HL-60 (cell line): ENCODE measurements at regions not wholly inside any gene's neighbourhood (a gene's known extent, or its start where the extent isn't known, plus 50 kb on each side); places are given as distances from the start of the nearest gene placed in this dataset.

ENCODE experiments used
- CTCF ChIP-seq: IDR thresholded peaks from one replicate; pipeline ENCODE4 v1.5.1; 2011; ENCODE audit warnings: low read length, control low read depth, inconsistent platforms; ENCODE audit not compliant: insufficient read depth
- GABPA ChIP-seq: IDR thresholded peaks from 2 replicates; pipeline ENCODE4 v1.6.1; 2012; ENCODE audit warnings: low read depth
- POLR2AphosphoS5 ChIP-seq: IDR thresholded peaks from 2 replicates; pipeline ENCODE4 v1.6.1; 2012; ENCODE audit warnings: low read depth
- TF ChIP-seq, protein P1 (sequence below): IDR thresholded peaks from 2 replicates; pipeline ENCODE4 v1.6.1; 2012; ENCODE audit warnings: low read depth; ENCODE audit not compliant: insufficient replicate concordance

GRCh38 chr6:163694072-163694471 is 279.6 kb downstream of the QKI start:
- TF ChIP-seq CTCF (no peak), POLR2AphosphoS5 (no peak), GABPA (no peak)
- TF ChIP-seq, protein P1, sequence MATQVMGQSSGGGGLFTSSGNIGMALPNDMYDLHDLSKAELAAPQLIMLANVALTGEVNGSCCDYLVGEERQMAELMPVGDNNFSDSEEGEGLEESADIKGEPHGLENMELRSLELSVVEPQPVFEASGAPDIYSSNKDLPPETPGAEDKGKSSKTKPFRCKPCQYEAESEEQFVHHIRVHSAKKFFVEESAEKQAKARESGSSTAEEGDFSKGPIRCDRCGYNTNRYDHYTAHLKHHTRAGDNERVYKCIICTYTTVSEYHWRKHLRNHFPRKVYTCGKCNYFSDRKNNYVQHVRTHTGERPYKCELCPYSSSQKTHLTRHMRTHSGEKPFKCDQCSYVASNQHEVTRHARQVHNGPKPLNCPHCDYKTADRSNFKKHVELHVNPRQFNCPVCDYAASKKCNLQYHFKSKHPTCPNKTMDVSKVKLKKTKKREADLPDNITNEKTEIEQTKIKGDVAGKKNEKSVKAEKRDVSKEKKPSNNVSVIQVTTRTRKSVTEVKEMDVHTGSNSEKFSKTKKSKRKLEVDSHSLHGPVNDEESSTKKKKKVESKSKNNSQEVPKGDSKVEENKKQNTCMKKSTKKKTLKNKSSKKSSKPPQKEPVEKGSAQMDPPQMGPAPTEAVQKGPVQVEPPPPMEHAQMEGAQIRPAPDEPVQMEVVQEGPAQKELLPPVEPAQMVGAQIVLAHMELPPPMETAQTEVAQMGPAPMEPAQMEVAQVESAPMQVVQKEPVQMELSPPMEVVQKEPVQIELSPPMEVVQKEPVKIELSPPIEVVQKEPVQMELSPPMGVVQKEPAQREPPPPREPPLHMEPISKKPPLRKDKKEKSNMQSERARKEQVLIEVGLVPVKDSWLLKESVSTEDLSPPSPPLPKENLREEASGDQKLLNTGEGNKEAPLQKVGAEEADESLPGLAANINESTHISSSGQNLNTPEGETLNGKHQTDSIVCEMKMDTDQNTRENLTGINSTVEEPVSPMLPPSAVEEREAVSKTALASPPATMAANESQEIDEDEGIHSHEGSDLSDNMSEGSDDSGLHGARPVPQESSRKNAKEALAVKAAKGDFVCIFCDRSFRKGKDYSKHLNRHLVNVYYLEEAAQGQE: no peak
